ENCODE measurements at regions not wholly inside any gene's neighbourhood (a gene's known extent, or its start where the extent isn't known, plus 50 kb on each side); places are given as distances from the start of the nearest gene placed in this dataset.
"Not testable (repeated sequence)": the region's sequence is repeated elsewhere in the genome, so short reads cannot be mapped to it uniquely, and the experiment has no call there.

DNA sequence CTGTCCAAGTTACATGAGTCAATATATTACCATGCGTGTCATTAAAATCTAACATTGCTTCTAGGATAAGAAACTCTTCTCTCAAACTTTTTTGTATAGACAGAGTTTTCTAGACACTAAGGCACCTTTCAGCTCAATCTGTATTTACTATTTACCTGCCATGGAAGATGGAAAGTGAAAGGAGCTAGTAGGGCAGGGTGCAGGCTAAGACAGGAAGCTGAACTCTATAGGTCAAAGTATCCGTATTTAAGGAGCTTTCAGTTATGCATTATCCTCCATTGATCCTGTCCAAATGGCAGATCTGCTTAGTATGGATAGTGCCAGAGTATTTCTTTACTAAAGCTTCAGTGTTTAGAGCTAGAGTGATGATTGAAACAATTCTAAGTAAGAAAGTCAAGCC lies 612.8 kb downstream of the IPMK start:
- ATAC-seq (no peak), FAIRE-seq (no peak), DNase-seq (ENCODE audit: low spot score) (no peak)
- POLR2A ChIA-PET: no interaction called here
- Histone ChIP-seq H3K4me2 (ENCODE audit: low read depth, low read length) (no peak overlapping the region), H3K4me1 (ENCODE audit: insufficient read depth, low read length) (no peaks in the 10 kb centered on the region), H3K27me3 (ENCODE audit: control insufficient read depth in 1 of 2, insufficient read depth in 2 of 2, low read length in 2 of 2) (no peaks in the 10 kb centered on the region), H3K9me3 (ENCODE audit: low read length) (no peaks in the 10 kb centered on the region), H3K9ac (ENCODE audit: insufficient read depth, low read depth, low read length) (no peak overlapping the region), H3K4me3 (replicated peaks in 1 of 3; ENCODE audit: insufficient read depth in 1 of 3, low read depth in 2 of 3, low read length in 3 of 3) (no peak overlapping the region), H3K79me2 (ENCODE audit: insufficient read depth, low read length) (no peaks in the 10 kb centered on the region), H3K27ac (ENCODE audit: extremely low read length, insufficient read depth, low read length) (no peak overlapping the region), H4K20me1 (ENCODE audit: insufficient read depth, low read length) (no peaks in the 10 kb centered on the region), H2AFZ (ENCODE audit: low read length) (no peak overlapping the region), H3K36me3 (replicated peaks in 1 of 2; ENCODE audit: control insufficient read depth in 1 of 2, insufficient read depth in 2 of 2, low read length in 2 of 2) (no peaks in the 10 kb centered on the region)
- no TSS peak for BruUV-seq (replicated peaks)
- in situ Hi-C loops (cut with HindIII; ENCODE audit: extremely low pct_ligation_motif_present, low pct_unique_long_range_greater_than_20kb) (loop anchor here (10.0 kb wide), 2 partner anchors 70 to 320 kb away; no protein-coding TSS in a partner anchor), intact Hi-C loops (cut with micrococcal nuclease; ENCODE audit: unreplicated experiment) (no loop called here)
- CTCF ChIA-PET (ENCODE audit: low intra/inter-chr PET ratio, low total read pairs): no interaction called here
- WGBS (ENCODE audit: low lambda C conversion rate): 33% methylated on average over 2 of the region's 2 CpGs
- TF ChIP-seq POLR2AphosphoS5 (IDR thresholded peaks at IDR 0.05; ENCODE audit: low read depth, low read length): no peak
- TF ChIP-seq, protein P1, sequence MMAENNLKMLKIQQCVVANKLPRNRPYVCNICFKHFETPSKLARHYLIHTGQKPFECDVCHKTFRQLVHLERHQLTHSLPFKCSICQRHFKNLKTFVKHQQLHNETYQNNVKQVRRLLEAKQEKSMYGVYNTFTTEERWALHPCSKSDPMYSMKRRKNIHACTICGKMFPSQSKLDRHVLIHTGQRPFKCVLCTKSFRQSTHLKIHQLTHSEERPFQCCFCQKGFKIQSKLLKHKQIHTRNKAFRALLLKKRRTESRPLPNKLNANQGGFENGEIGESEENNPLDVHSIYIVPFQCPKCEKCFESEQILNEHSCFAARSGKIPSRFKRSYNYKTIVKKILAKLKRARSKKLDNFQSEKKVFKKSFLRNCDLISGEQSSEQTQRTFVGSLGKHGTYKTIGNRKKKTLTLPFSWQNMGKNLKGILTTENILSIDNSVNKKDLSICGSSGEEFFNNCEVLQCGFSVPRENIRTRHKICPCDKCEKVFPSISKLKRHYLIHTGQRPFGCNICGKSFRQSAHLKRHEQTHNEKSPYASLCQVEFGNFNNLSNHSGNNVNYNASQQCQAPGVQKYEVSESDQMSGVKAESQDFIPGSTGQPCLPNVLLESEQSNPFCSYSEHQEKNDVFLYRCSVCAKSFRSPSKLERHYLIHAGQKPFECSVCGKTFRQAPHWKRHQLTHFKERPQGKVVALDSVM (CRISPR knock-in tag; IDR thresholded peaks at IDR 0.05): no peak

DNA sequence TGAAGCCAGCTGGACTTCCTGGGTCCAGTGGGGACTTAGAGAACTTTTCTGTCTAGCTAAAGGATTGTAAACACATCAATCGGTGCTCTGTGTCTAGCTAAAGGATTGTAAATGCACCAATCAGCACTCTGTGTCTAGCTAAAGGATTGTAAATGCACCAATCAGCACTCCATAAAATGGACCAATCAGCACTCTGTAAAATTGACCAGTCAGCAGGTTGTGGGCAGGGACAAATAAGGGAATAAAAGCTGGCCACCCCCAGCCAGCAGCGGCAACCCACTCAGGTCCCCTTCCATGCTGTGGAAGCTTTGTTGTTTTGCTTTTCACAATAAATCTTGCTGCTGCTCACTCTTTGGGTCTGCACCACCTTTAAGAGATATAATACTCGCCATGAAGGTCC lies 622.6 kb downstream of the IPMK start:
- H3K36me3 ChIP-seq (replicated peaks in 1 of 2; ENCODE audit: control insufficient read depth in 1 of 2, insufficient read depth in 2 of 2, low read length in 2 of 2); CTCF ChIA-PET (ENCODE audit: low intra/inter-chr PET ratio, low total read pairs); DNase-seq (ENCODE audit: low spot score); H2AFZ ChIP-seq (ENCODE audit: low read length); H3K4me2 ChIP-seq (ENCODE audit: low read depth, low read length); H3K79me2 ChIP-seq (ENCODE audit: insufficient read depth, low read length); H4K20me1 ChIP-seq (ENCODE audit: insufficient read depth, low read length); H3K27me3 ChIP-seq (ENCODE audit: control insufficient read depth in 1 of 2, insufficient read depth in 2 of 2, low read length in 2 of 2); H3K4me1 ChIP-seq (ENCODE audit: insufficient read depth, low read length); in situ Hi-C loops (cut with HindIII; ENCODE audit: extremely low pct_ligation_motif_present, low pct_unique_long_range_greater_than_20kb); H3K9ac ChIP-seq (ENCODE audit: insufficient read depth, low read depth, low read length); H3K27ac ChIP-seq (ENCODE audit: extremely low read length, insufficient read depth, low read length); POLR2A ChIA-PET; BruUV-seq (replicated peaks); intact Hi-C loops (cut with micrococcal nuclease; ENCODE audit: unreplicated experiment); H3K4me3 ChIP-seq (replicated peaks in 1 of 3; ENCODE audit: insufficient read depth in 1 of 3, low read depth in 2 of 3, low read length in 3 of 3); ATAC-seq; FAIRE-seq; H3K9me3 ChIP-seq (ENCODE audit: low read length): not testable (repeated sequence)
- 8% methylated on average over 3 of the region's 3 CpGs for WGBS (ENCODE audit: low lambda C conversion rate)
- TF ChIP-seq MAFK (conservative IDR thresholded peaks at IDR 0.05 in 1 of 2, IDR thresholded peaks at IDR 0.05 in 1 of 2; ENCODE audit: low read length in 2 of 2) (peak; percentile 35 to 51), MAFF (IDR thresholded peaks at IDR 0.05; ENCODE audit: low read depth, low read length) (peak; percentile 43; the same call in 1 of the 2 replicates)

Measured in HepG2 (cell line).